NCI-H524 (cell line): ENCODE measurements at regions not wholly inside any gene's neighbourhood (a gene's known extent, or its start where the extent isn't known, plus 50 kb on each side); places are given as distances from the start of the nearest gene placed in this dataset.
"Not testable (repeated sequence)": the region's sequence is repeated elsewhere in the genome, so short reads cannot be mapped to it uniquely, and the experiment has no call there.

Experiments
- DNase-seq, 2 experiments: peaks; one replicate each; lab custom pipeline; 2025; lab: John Stamatoyannopoulos, UW

- no peak for DNase-seq
Measured at GRCh38 chr6:121595646-121596045, 160.2 kb downstream of the GJA1 start.

- no peak for DNase-seq
Measured at GRCh38 chr6:121596441-121596840, 161.0 kb downstream of the GJA1 start.

- DNase-seq: no peak
Measured at GRCh38 chr6:121597654-121598053, 162.2 kb downstream of the GJA1 start.

- peak in 1 of 2 experiments; percentile 10 for DNase-seq
Measured at GRCh38 chr6:121599331-121599730, 163.9 kb downstream of the GJA1 start.

GRCh38 chr6:121600389-121601168 is 165.1 kb downstream of the GJA1 start:
- DNase-seq: no peak

- DNase-seq: no peak
Measured at GRCh38 chr6:121603486-121603885, 168.0 kb downstream of the GJA1 start.

GRCh38 chr6:121607721-121608120 is 172.3 kb downstream of the GJA1 start:
- DNase-seq: no peak

GRCh38 chr6:121608270-121608669 is 172.8 kb downstream of the GJA1 start:
- no peak for DNase-seq

- DNase-seq: no peak
Measured at GRCh38 chr6:121609281-121609680, 173.8 kb downstream of the GJA1 start.

- no peak for DNase-seq
Measured at GRCh38 chr6:121612927-121613326, 177.5 kb downstream of the GJA1 start.

- no peak for DNase-seq
Measured at GRCh38 chr6:121614115-121614514, 178.7 kb downstream of the GJA1 start.

GRCh38 chr6:121615493-121615892 is 180.0 kb downstream of the GJA1 start:
- DNase-seq: no peak

- DNase-seq: no peak
Measured at GRCh38 chr6:121616406-121616805, 181.0 kb downstream of the GJA1 start.

- DNase-seq: no peak
Measured at GRCh38 chr6:121617388-121617787, 181.9 kb downstream of the GJA1 start.

- no peak for DNase-seq
Measured at GRCh38 chr6:121619013-121619412, 183.6 kb downstream of the GJA1 start.

- DNase-seq: peak; percentile 41 to 88
Measured at GRCh38 chr6:121619987-121620740, 184.7 kb downstream of the GJA1 start.

- no peak for DNase-seq
Measured at GRCh38 chr6:121627761-121628160, 192.3 kb downstream of the GJA1 start.

- DNase-seq: no peak
Measured at GRCh38 chr6:121630716-121631115, 195.3 kb downstream of the GJA1 start.

GRCh38 chr6:121631752-121632151 is 196.3 kb downstream of the GJA1 start:
- not testable (repeated sequence) for DNase-seq

- DNase-seq: no peak
Measured at GRCh38 chr6:121633309-121633708, 197.9 kb downstream of the GJA1 start.

GRCh38 chr6:121634586-121634985 is 199.1 kb downstream of the GJA1 start:
- DNase-seq: not testable (repeated sequence)

GRCh38 chr6:121635355-121635754 is 199.9 kb downstream of the GJA1 start:
- DNase-seq: no peak

- not testable (repeated sequence) for DNase-seq
Measured at GRCh38 chr6:121636217-121636616, 200.8 kb downstream of the GJA1 start.
